H1 (cell line): ENCODE measurements at regions not wholly inside any gene's neighbourhood (a gene's known extent, or its start where the extent isn't known, plus 50 kb on each side); places are given as distances from the start of the nearest gene placed in this dataset.

ENCODE experiments used
- CTCF ChIA-PET: fragments of 300-600 bp; sonication (Branson Sonifier 250); formaldehyde crosslinking; loops from one replicate; lab custom pipeline; 2021; ENCODE audit not compliant: partially characterized antibody; lab: Charles Lee
- POLR2A ChIA-PET: fragments of 300-600 bp; sonication (Branson Sonifier 250); formaldehyde crosslinking; loops from one replicate; lab custom pipeline; 2021; ENCODE audit warnings: inconsistent platforms; ENCODE audit not compliant: partially characterized antibody; lab: Charles Lee
- DNase-seq, 2 experiments: peaks; one replicate each; pipeline versions ENCODE4 v3.0.0 to v3.0.0-alpha.2; 2010 to 2022; ENCODE audit warnings: low spot score in 2 of 2, low read depth in 1 of 2, mixed read lengths in 1 of 2
- FAIRE-seq: peaks from 2 replicates; lab custom pipeline; 2011; peaks lifted over from hg19 to GRCh38; lab: Jason Lieb, UNC
- H2AFZ ChIP-seq: 2 replicates; pipeline ENCODE4 v1.8.1; 2012; ENCODE audit warnings: low read length, inconsistent platforms
- H2AK5ac ChIP-seq: 2 replicates; pipeline ENCODE4 v1.6.1; 2013; ENCODE audit warnings: low read depth, low read length
- H2BK120ac ChIP-seq: replicated peaks from 2 replicates; pipeline ENCODE3; 2013; ENCODE audit warnings: low read depth, low read length, inconsistent platforms
- H2BK12ac ChIP-seq: 2 replicates; pipeline ENCODE4 v1.6.1; 2013; ENCODE audit warnings: low read depth, low read length
- H2BK15ac ChIP-seq: 2 replicates; pipeline ENCODE4 v1.6.1; 2013; ENCODE audit warnings: low read length
- H2BK20ac ChIP-seq: 2 replicates; pipeline ENCODE4 v1.6.1; 2013; ENCODE audit warnings: low read length
- H2BK5ac ChIP-seq: 2 replicates; pipeline ENCODE4 v1.6.1; 2013; ENCODE audit warnings: low read depth, low read length
- H3K14ac ChIP-seq: 2 replicates; pipeline ENCODE4 v1.6.1; 2013; ENCODE audit warnings: inconsistent platforms; ENCODE audit not compliant: insufficient read length
- H3K18ac ChIP-seq: 2 replicates; pipeline ENCODE4 v1.6.1; 2013; ENCODE audit warnings: low read length; ENCODE audit errors: extremely low read depth
- H3K23ac ChIP-seq: 2 replicates; pipeline ENCODE4 v1.6.1; 2013; ENCODE audit warnings: inconsistent platforms; ENCODE audit not compliant: insufficient read length
- H3K23me2 ChIP-seq: 2 replicates; pipeline ENCODE4 v1.6.1; 2013; ENCODE audit warnings: low read depth, low read length
- H3K27ac ChIP-seq: 2 replicates; pipeline ENCODE4 v1.6.1; 2011; ENCODE audit warnings: low read depth, low read length, inconsistent platforms
- H3K27me3 ChIP-seq, 4 experiments: replicated peaks in 1 of 4; 1 replicate in 1 of 4; 2 replicates in 3 of 4; pipeline versions ENCODE4 v1.6.1 to v1.8.1; 2011 to 2013; ENCODE audit warnings: low read length in 3 of 4, mild to moderate bottlenecking in 3 of 4, inconsistent platforms in 2 of 4, mixed read lengths in 2 of 4, moderate library complexity in 1 of 4; ENCODE audit not compliant: control insufficient read depth in 3 of 4, insufficient read depth in 3 of 4; ENCODE audit errors: extremely low read depth in 1 of 4
- H3K36me3 ChIP-seq, 4 experiments: 2 replicates each; pipeline versions ENCODE4 v1.6.1 to v1.8.1; 2011 to 2013; ENCODE audit warnings: mild to moderate bottlenecking in 4 of 4, low read length in 3 of 4, moderate library complexity in 2 of 4, control low read depth in 1 of 4, inconsistent platforms in 1 of 4; ENCODE audit not compliant: insufficient read depth in 4 of 4, control insufficient read depth in 2 of 4
- H3K4ac ChIP-seq: replicated peaks from 2 replicates; pipeline ENCODE3; 2013; ENCODE audit warnings: low read length, low read depth, mixed read lengths, inconsistent platforms; ENCODE audit not compliant: insufficient read length
- H3K4me1 ChIP-seq, 4 experiments: replicated peaks in 1 of 4; 1 replicate in 1 of 4; 2 replicates in 3 of 4; pipeline versions ENCODE4 v1.6.1 to v1.8.1; 2011 to 2013; ENCODE audit warnings: low read length in 3 of 4, inconsistent platforms in 2 of 4, mixed read lengths in 1 of 4; ENCODE audit not compliant: insufficient read depth in 4 of 4, control insufficient read depth in 3 of 4
- H3K4me2 ChIP-seq, 2 experiments: 2 replicates each; pipeline versions ENCODE4 v1.6.1 to v1.8.1; 2011 to 2013; ENCODE audit warnings: low read depth in 2 of 2, low read length in 2 of 2, control low read depth in 1 of 2, inconsistent platforms in 1 of 2, mild to moderate bottlenecking in 1 of 2; ENCODE audit not compliant: insufficient read depth in 1 of 2
- H3K4me3 ChIP-seq, 4 experiments: fragments of 200-600, 300-600 bp in 1 of 4; sonication (generic), shearing (Covaris generic), sonication (Bioruptor Twin) in 1 of 4; 2 replicates each; pipeline versions ENCODE4 v1.5.1 to v1.8.1; 2011 to 2016; ENCODE audit warnings: low read length in 4 of 4, low read depth in 3 of 4, control low read depth in 2 of 4, inconsistent platforms in 2 of 4, mild to moderate bottlenecking in 2 of 4, mixed read lengths in 1 of 4, moderate library complexity in 1 of 4; ENCODE audit not compliant: insufficient read depth in 2 of 4; ENCODE audit errors: extremely low read depth in 1 of 4
- H3K56ac ChIP-seq: replicated peaks from 2 replicates; pipeline ENCODE3; 2013; ENCODE audit warnings: low read depth, mild to moderate bottlenecking, mixed read lengths, low read length, inconsistent platforms; ENCODE audit not compliant: insufficient read length
- H3K79me1 ChIP-seq: 2 replicates; pipeline ENCODE4 v1.6.1; 2013; ENCODE audit warnings: low read depth, low read length, control low read depth
- H3K79me2 ChIP-seq, 2 experiments: 2 replicates each; pipeline versions ENCODE4 v1.6.1 to v1.8.1; 2012 to 2013; ENCODE audit warnings: low read length in 2 of 2, mild to moderate bottlenecking in 2 of 2, inconsistent platforms in 1 of 2; ENCODE audit not compliant: insufficient read depth in 2 of 2, control insufficient read depth in 1 of 2
- H3K9ac ChIP-seq, 4 experiments: replicated peaks in 1 of 4; 1 replicate in 1 of 4; 2 replicates in 3 of 4; pipeline versions ENCODE4 v1.6.1 to v1.8.1; 2011 to 2013; ENCODE audit warnings: low read depth in 3 of 4, low read length in 3 of 4, control low read depth in 2 of 4, mild to moderate bottlenecking in 2 of 4, moderate library complexity in 2 of 4, inconsistent platforms in 1 of 4; ENCODE audit errors: extremely low read depth in 1 of 4
- H3K9me3 ChIP-seq, 2 experiments: 2 replicates each; pipeline versions ENCODE4 v1.6.1 to v1.8.1; 2012 to 2013; ENCODE audit warnings: mild to moderate bottlenecking in 2 of 2, moderate library complexity in 2 of 2, control low read depth in 1 of 2, inconsistent platforms in 1 of 2, low read depth in 1 of 2, low read length in 1 of 2, mixed read lengths in 1 of 2; ENCODE audit not compliant: insufficient read depth in 2 of 2
- H4K20me1 ChIP-seq, 2 experiments: replicated peaks in 1 of 2; 2 replicates each; pipeline versions ENCODE3 to v1.8.1; 2011 to 2013; ENCODE audit warnings: inconsistent platforms in 2 of 2, low read length in 2 of 2, mild to moderate bottlenecking in 1 of 2; ENCODE audit not compliant: insufficient read depth in 2 of 2, control insufficient read depth in 1 of 2
- H4K5ac ChIP-seq: 2 replicates; pipeline ENCODE4 v1.6.1; 2013; ENCODE audit warnings: low read length, low read depth, mixed read lengths, inconsistent platforms; ENCODE audit not compliant: insufficient read length
- H4K8ac ChIP-seq: 2 replicates; pipeline ENCODE4 v1.8.0; 2013; ENCODE audit warnings: mild to moderate bottlenecking, moderate library complexity, low read length, inconsistent platforms; ENCODE audit not compliant: insufficient read depth; ENCODE audit errors: extremely low read depth
- H4K91ac ChIP-seq: replicated peaks from 2 replicates; pipeline ENCODE3; 2013; ENCODE audit warnings: low read length, mixed read lengths, inconsistent platforms; ENCODE audit not compliant: insufficient read length
- ASH2L ChIP-seq: fragments of 200-600, 300-600 bp; sonication (generic); IDR thresholded peaks from one replicate; pipeline ENCODE4 v1.7.1; 2017; ENCODE audit warnings: low read length
- BRCA1 ChIP-seq: IDR thresholded peaks from 2 replicates; pipeline ENCODE4 v1.6.1; 2012; ENCODE audit warnings: low read depth, low read length, improper control_type of control experiment
- CBX5 ChIP-seq: fragments of 300-800, 300-1000 bp; sonication (generic); IDR thresholded peaks from 2 replicates; pipeline ENCODE4 v1.7.1; 2016; ENCODE audit warnings: antibody characterized with exemption, low read length, low read depth
- CHD2 ChIP-seq: IDR thresholded peaks from 2 replicates; pipeline ENCODE4 v1.6.1; 2012; ENCODE audit warnings: low read length, improper control_type of control experiment
- CTBP2 ChIP-seq: IDR thresholded peaks from 2 replicates; pipeline ENCODE4 v1.7.0; 2011; ENCODE audit warnings: borderline replicate concordance, mild to moderate bottlenecking, moderate library complexity, mixed read lengths, low read length; ENCODE audit not compliant: insufficient read depth, insufficient read length
- EGR1 ChIP-seq: IDR thresholded peaks from 2 replicates; pipeline ENCODE4 v1.6.1; 2011; ENCODE audit warnings: low read depth, low read length, borderline replicate concordance
- GTF2F1 ChIP-seq: IDR thresholded peaks from 2 replicates; pipeline ENCODE4 v1.6.1; 2012; ENCODE audit warnings: low read depth, low read length, improper control_type of control experiment, borderline replicate concordance
- JUND ChIP-seq: IDR thresholded peaks from 2 replicates; pipeline ENCODE4 v1.6.1; 2011; ENCODE audit warnings: mild to moderate bottlenecking, improper control_type of control experiment, low read length
- NRF1 ChIP-seq: IDR thresholded peaks from 2 replicates; pipeline ENCODE4 v1.6.1; 2011; ENCODE audit warnings: mild to moderate bottlenecking, low read depth, low read length, improper control_type of control experiment
- RAD21 ChIP-seq, 2 experiments: IDR thresholded peaks in 1 of 2; conservative IDR thresholded peaks in 1 of 2; 2 replicates each; pipeline ENCODE4 v1.6.1; 2011; ENCODE audit warnings: low read depth in 2 of 2, low read length in 2 of 2, improper control_type of control experiment in 1 of 2, inconsistent platforms in 1 of 2, mild to moderate bottlenecking in 1 of 2, moderate library complexity in 1 of 2
- TCF12 ChIP-seq: IDR thresholded peaks from 2 replicates; pipeline ENCODE4 v1.6.1; 2011; ENCODE audit warnings: low read depth, mild to moderate bottlenecking, low read length
- YY1 ChIP-seq: IDR thresholded peaks from 2 replicates; pipeline ENCODE4 v1.6.1; 2011; ENCODE audit warnings: low read depth, mild to moderate bottlenecking, low read length
- WGBS, 2 experiments: shearing (Covaris generic) in 1 of 2; methylation state at CpG; one replicate each; pipeline versions ENCODE4 v1.1.6 to v1.1.7; 2013 to 2015; ENCODE audit warnings: low lambda C conversion rate in 2 of 2, mixed read lengths in 2 of 2, inconsistent platforms in 1 of 2, low coverage in 1 of 2, missing lambda C conversion rate in 1 of 2; ENCODE audit not compliant: insufficient replicate concordance in 2 of 2, insufficient coverage in 1 of 2, insufficient read length in 1 of 2; ENCODE audit errors: extremely low coverage in 1 of 2, missing lambda C conversion rate in 1 of 2; 5-methylcytosine and 5-hydroxymethylcytosine counted together
- TF ChIP-seq, protein P1 (sequence below): IDR thresholded peaks from 2 replicates; pipeline ENCODE4 v1.6.1; 2012; ENCODE audit warnings: inconsistent platforms

DNA sequence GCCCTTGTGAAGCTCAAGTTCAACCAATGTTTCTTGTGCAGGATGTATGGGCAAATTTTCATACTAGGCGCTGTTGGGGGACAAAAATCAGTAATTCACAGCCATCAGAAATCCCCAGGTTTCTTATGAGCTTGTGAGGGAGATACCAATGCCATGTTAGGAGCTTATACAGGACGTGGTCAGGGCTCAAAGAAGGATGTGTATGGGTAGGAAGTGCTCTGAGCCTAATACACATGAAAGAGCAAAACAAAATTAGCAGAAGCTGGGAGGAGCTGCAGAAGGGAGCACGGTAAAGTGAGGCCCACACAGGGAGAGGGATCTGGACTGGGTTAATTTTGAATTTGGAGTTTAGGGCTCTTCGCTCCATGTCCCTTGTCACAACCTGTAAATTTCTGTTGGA, 114.6 kb upstream of the MAP3K1 start:
- ChIA-PET CTCF (interaction anchor here (0.6 to 1.6 kb wide), 2 partner anchors 23 to 206 kb away, joined by 3 to 6 read pairs; no protein-coding TSS in a partner anchor), POLR2A (interaction anchor here (1.5 kb wide), 1 partner anchor 30 kb away, joined by 3 read pairs; no protein-coding TSS in a partner anchor)
- H3K4me1 ChIP-seq, result peaks cover 7 to 13% (median 12%) of the 10 kb centered on the region in 4 experiments; a peak in 5 of 7 replicates

More for the DNA sequence above, 114.6 kb upstream of the MAP3K1 start:
- Histone ChIP-seq H3K27ac (no peak overlapping the region), H3K4me2 (no peak overlapping the region), H4K20me1 (no peaks in the 10 kb centered on the region), H3K4me3 (no peak overlapping the region), H2BK12ac (no peak overlapping the region), H3K9ac (no peak overlapping the region), H3K79me2 (no peaks in the 10 kb centered on the region), H2BK5ac (no peak overlapping the region), H3K4ac (no peak overlapping the region), H2BK15ac (no peak overlapping the region), H3K23ac (no peak overlapping the region), H3K36me3 (no peaks in the 10 kb centered on the region), H4K5ac (no peak overlapping the region), H3K23me2 (no peaks in the 10 kb centered on the region), H3K27me3 (no peaks in the 10 kb centered on the region), H3K9me3 (no peaks in the 10 kb centered on the region), H3K79me1 (no peaks in the 10 kb centered on the region), H3K14ac (no peak overlapping the region), H2AFZ (no peak overlapping the region), H3K56ac (no peak overlapping the region), H4K91ac (no peak overlapping the region), H4K8ac (no peak overlapping the region), H2BK20ac (no peak overlapping the region), H2AK5ac (no peak overlapping the region), H3K18ac (no peak overlapping the region), H2BK120ac (no peak overlapping the region)
- 93% methylated on average over 4 of the region's 4 CpGs; no CpG with 5 or more reads in 1 of the 2 experiments for WGBS, 2 experiments
- FAIRE-seq, result no peak
- TF ChIP-seq RAD21 (IDR thresholded peaks at IDR 0.05 in 1 of 2, conservative IDR thresholded peaks at IDR 0.05 in 1 of 2; ENCODE audit: low read depth in 2 of 2, low read length in 2 of 2) (no peak), CBX5 (no peak), CTBP2 (no peak), EGR1 (no peak), BRCA1 (no peak), GTF2F1 (no peak), YY1 (no peak), CHD2 (no peak), ASH2L (no peak), JUND (no peak), NRF1 (no peak), TCF12 (no peak)
- TF ChIP-seq, protein P1, sequence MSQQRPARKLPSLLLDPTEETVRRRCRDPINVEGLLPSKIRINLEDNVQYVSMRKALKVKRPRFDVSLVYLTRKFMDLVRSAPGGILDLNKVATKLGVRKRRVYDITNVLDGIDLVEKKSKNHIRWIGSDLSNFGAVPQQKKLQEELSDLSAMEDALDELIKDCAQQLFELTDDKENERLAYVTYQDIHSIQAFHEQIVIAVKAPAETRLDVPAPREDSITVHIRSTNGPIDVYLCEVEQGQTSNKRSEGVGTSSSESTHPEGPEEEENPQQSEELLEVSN, result no peak
- no peak for DNase-seq
